HG03175 (cell line): ENCODE measurements at regions not wholly inside any gene's neighbourhood (a gene's known extent, or its start where the extent isn't known, plus 50 kb on each side); places are given as distances from the start of the nearest gene placed in this dataset.

Source experiments
- ATAC-seq: cut with Tn5 transposase; IDR thresholded peaks from one replicate; pipeline ENCODE4 v1.9.1; 2021; ENCODE audit warnings: mild to moderate bottlenecking, moderate library complexity; ENCODE audit not compliant: unreplicated experiment

DNA sequence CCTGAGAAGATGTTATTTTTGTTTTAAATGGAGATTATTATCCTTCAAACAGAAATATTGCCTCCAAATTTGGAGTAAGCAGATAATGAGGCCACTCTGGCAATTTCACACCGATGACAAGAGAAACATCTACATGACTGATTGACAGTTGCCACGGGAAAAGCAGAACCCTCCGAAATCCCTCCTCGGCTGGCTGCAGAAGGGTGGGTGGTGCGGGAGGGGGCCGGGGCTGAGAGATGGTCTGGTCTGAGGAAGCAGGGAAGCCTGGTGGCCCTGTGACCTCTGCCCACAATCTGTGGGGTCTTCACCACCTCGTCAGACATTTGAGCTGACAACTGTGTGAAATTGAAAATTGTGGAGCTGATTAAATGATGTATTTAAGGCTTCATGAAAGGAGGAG, 503.2 kb downstream of the MN1 start:
- no peak for ATAC-seq

GRCh38 chr22:27298742-27299141, 502.8 kb downstream of the MN1 start:
- ATAC-seq = no peak

GRCh38 chr22:27299181-27300085, 502.1 kb downstream of the MN1 start:
- ATAC-seq = no peak

- no peak for ATAC-seq
Measured at GRCh38 chr22:27300536-27301285, 500.8 kb downstream of the MN1 start.

- ATAC-seq = no peak
Measured at GRCh38 chr22:27302501-27302900, 499.1 kb downstream of the MN1 start.

DNA sequence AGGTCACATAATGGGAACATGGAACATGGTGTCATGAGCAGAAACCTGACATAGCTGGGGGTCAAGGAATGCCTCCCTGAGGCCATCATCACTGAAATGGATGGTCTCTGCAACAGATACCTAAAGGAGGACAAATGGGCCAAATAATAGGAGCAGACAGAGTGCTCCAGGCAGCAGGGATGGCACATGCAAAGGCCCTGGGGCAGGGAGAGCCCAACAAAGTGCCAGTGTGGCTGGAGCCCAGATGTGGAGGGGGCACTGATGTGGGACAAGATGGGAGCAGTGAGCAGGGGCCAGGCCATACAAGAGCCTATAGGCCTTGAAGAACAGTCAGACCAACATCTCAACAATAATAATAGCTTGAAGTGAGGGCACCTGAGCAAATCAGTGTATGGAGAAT, 497.8 kb downstream of the MN1 start:
- no peak for ATAC-seq

- ATAC-seq = no peak
Measured at GRCh38 chr22:27306771-27307170, 494.8 kb downstream of the MN1 start.

- no peak for ATAC-seq
Measured at GRCh38 chr22:27307545-27308247, 493.9 kb downstream of the MN1 start.

- no peak for ATAC-seq
Measured at GRCh38 chr22:27308513-27308912, 493.0 kb downstream of the MN1 start.

DNA sequence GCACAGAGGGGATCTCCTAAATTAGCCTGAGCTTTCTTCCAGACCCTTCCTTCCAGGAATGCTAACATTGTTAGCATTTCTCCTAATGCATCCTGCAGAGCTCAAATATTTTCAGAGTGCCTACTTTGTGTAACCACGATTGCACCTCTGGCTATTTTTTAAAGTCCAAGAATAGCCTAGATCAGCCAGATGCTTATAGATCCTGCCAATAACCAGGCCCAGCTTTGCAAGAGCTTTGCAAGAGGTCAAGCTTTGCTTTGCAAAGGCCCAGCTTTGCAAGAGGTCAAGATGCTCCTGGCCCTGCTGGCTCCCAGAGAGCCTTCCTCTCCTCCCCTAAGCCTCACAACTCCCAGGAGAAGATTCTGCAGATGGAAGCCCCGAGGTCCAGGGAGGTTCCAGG, 491.9 kb downstream of the MN1 start:
- no peak for ATAC-seq

DNA sequence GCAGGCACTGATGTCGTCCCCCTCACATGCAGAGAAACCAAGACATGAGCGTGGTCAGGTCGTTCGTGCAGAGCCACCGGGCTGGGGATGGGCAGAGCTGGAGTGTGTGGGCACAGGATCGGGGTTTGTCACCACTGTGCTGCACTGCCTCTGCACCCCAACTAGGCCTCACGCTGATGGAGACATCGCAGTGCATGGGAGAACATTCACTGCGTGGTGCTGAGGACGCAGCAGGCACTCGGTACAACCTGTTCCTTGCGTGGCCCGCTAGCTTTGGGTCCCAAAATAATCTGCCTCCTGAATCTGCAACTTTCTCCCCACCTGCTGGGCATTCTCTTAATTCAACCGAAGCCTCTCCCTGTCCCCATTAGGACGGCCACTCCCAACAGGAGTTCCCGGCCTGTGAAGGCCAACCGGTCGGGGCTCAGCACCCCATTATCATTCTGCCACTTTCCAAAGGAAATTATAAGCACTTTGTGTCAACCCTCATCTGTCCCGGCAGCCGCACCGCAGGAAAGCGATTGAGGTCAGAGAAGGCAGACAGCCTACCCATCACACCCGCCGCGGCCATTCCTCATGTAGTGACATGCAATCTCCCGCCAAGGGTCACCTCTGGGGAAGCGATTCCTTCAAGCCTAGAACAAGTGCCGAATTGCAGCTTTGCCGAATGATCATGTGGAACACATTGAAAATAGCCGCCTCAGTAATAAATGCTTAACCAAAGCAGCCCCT, 490.4 kb downstream of the MN1 start:
- ATAC-seq = no peak

DNA sequence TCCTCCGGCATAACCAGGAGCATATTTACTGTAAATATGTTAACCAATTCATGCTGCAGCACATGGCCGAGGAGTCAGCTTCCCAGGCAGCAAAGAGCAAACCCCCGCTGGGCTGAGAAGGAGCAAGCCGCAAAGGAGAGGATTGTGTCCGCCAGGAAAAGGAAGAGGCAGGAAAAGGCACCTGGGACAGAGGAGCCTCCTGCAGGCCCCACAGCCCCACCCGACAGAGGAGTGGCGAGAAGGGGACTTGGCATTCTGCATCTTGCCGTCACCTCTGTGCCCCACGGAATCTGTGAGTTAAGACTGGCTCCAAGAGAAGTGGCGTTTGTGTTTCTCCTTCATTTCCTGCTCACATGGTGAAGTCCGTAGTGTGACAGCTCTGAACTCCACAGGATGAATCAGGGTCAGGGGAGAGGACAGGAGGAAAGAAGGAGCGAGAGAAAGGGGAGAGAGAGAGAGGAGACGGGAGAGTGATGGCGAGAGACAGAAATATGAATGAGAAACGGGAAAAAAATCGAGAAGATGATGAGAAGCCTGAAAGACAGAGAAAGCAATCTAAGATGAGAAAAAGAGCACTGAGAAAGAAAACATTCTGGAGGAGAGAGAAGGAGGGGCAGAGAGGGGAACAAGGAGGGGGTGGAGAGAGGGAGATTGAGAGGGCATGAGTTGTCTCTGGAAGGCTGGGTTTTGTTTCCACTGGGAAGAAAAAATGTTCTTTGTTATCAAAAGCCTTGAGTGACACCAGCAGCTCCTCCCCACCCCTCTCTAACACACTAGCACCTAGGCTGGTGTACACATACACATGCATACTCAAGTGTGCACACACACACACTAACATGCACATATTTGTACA, 489.6 kb downstream of the MN1 start:
- ATAC-seq = no peak

GRCh38 chr22:27312565-27312964, 489.0 kb downstream of the MN1 start:
- no peak for ATAC-seq

GRCh38 chr22:27312966-27313855, 488.3 kb downstream of the MN1 start:
- ATAC-seq = no peak

DNA sequence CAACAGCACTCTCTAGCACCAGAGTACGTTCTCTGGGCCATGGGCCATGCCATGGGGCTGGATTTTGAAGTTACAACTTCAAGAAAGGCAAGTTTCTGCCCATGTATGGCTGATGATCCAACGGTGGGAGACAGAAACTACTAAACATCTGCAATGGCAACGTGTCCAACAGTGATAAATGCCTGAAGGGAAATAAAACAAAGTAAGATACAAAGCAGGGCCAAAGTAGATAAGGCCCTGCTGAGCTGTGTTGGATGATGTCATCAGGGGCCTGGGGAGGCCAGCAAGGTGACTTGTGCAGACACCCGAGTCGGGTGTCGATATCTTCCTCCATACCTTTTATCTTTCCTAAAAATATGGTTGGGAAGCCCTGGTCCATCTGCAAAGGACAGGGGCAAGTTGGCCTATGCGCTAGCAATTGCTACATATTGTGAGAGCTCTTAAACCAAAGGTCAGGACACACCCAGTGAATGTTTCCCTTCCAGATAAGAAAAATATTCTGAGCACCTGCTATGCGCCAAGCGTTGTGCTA, 487.2 kb downstream of the MN1 start:
- ATAC-seq = no peak

GRCh38 chr22:27315833-27316232, 485.7 kb downstream of the MN1 start:
- ATAC-seq = no peak

- no peak for ATAC-seq
Measured at GRCh38 chr22:27317096-27317495, 484.5 kb downstream of the MN1 start.

DNA sequence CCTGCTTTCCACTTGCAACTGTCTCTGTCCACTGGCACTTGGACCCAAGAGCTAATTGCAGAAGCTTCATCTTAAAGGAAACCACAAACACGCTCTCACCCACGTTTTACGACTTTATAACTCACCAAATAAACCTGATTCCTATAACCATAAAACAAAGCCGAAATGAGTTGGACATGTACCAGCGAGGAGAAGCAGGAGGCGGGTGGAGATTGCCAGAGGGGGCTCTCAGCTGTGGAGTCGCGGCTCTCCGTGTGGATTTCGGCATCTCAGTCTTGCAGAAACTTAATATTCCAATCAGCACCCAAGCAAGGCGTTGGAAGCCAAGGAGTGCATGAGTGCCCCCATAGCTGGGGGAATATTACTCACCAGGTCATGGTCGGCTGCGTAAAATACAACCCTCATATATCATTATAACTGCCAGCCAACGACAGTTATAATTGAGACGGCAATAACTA, 483.6 kb downstream of the MN1 start:
- no peak for ATAC-seq

GRCh38 chr22:27318516-27318915, 483.0 kb downstream of the MN1 start:
- no peak for ATAC-seq
